ENCODE measurements at regions not wholly inside any gene's neighbourhood (a gene's known extent, or its start where the extent isn't known, plus 50 kb on each side); places are given as distances from the start of the nearest gene placed in this dataset.

- TF ChIP-seq EZH2 (IDR thresholded peaks at IDR 0.05) (no peak), POLR2AphosphoS5 (IDR thresholded peaks at IDR 0.05; ENCODE audit: borderline replicate concordance, low read depth, low read length) (no peak)
Measured at GRCh38 chr17:73715769-73716168, 71.5 kb upstream of the SDK2 start.

Measured in SK-N-MC (cell line).